GM19397 (cell line): ENCODE measurements at regions not wholly inside any gene's neighbourhood (a gene's known extent, or its start where the extent isn't known, plus 50 kb on each side); places are given as distances from the start of the nearest gene placed in this dataset.
"Not testable (repeated sequence)": the region's sequence is repeated elsewhere in the genome, so short reads cannot be mapped to it uniquely, and the experiment has no call there.

Experiments
- ATAC-seq: cut with Tn5 transposase; IDR thresholded peaks from one replicate; pipeline ENCODE4 v1.9.1; 2021; ENCODE audit warnings: mild to moderate bottlenecking, moderate library complexity; ENCODE audit not compliant: unreplicated experiment

GRCh38 chr3:145290010-145290409 is 871.0 kb downstream of the PLOD2 start:
- ATAC-seq = no peak

GRCh38 chr3:145294572-145294971 is 866.4 kb downstream of the PLOD2 start:
- no peak for ATAC-seq

GRCh38 chr3:145307272-145307671 is 853.7 kb downstream of the PLOD2 start:
- no peak for ATAC-seq

- no peak for ATAC-seq
These were observed 847.2 kb downstream of the PLOD2 start for GRCh38 chr3:145313751-145314150.

GRCh38 chr3:145316253-145316652 is 844.7 kb downstream of the PLOD2 start:
- not testable (repeated sequence) for ATAC-seq

- no peak for ATAC-seq
These were observed 834.3 kb downstream of the PLOD2 start for GRCh38 chr3:145326666-145327065.

GRCh38 chr3:145333427-145333826 is 827.6 kb downstream of the PLOD2 start:
- not testable (repeated sequence) for ATAC-seq

GRCh38 chr3:145333931-145334330 is 827.1 kb downstream of the PLOD2 start:
- no peak for ATAC-seq

GRCh38 chr3:145355206-145355605 is 805.8 kb downstream of the PLOD2 start:
- ATAC-seq = no peak

GRCh38 chr3:145357453-145357852 is 803.5 kb downstream of the PLOD2 start:
- no peak for ATAC-seq

GRCh38 chr3:145359040-145359439 is 801.9 kb downstream of the PLOD2 start:
- no peak for ATAC-seq

GRCh38 chr3:145368748-145369147 is 792.2 kb downstream of the PLOD2 start:
- ATAC-seq = no peak

GRCh38 chr3:145370870-145371269 is 790.1 kb downstream of the PLOD2 start:
- ATAC-seq = no peak

GRCh38 chr3:145377301-145377700 is 783.7 kb downstream of the PLOD2 start:
- no peak for ATAC-seq

- ATAC-seq = no peak
These were observed 777.6 kb downstream of the PLOD2 start for GRCh38 chr3:145383416-145383815.

- no peak for ATAC-seq
These were observed 776.7 kb downstream of the PLOD2 start for GRCh38 chr3:145384307-145384706.

GRCh38 chr3:145387211-145387610 is 773.8 kb downstream of the PLOD2 start:
- ATAC-seq = no peak

- no peak for ATAC-seq
These were observed 765.6 kb downstream of the PLOD2 start for GRCh38 chr3:145395421-145395820.

GRCh38 chr3:145411605-145412004 is 749.4 kb downstream of the PLOD2 start:
- no peak for ATAC-seq

- no peak for ATAC-seq
These were observed 743.3 kb downstream of the PLOD2 start for GRCh38 chr3:145417678-145418077.

- no peak for ATAC-seq
These were observed 738.4 kb downstream of the PLOD2 start for GRCh38 chr3:145422556-145422955.

- no peak for ATAC-seq
These were observed 733.6 kb downstream of the PLOD2 start for GRCh38 chr3:145427355-145427754.

- ATAC-seq = no peak
These were observed 731.4 kb downstream of the PLOD2 start for GRCh38 chr3:145429546-145429945.

GRCh38 chr3:145448436-145448835 is 712.5 kb downstream of the PLOD2 start:
- ATAC-seq = no peak
